ENCODE measurements at regions not wholly inside any gene's neighbourhood (a gene's known extent, or its start where the extent isn't known, plus 50 kb on each side); places are given as distances from the start of the nearest gene placed in this dataset.

DNA sequence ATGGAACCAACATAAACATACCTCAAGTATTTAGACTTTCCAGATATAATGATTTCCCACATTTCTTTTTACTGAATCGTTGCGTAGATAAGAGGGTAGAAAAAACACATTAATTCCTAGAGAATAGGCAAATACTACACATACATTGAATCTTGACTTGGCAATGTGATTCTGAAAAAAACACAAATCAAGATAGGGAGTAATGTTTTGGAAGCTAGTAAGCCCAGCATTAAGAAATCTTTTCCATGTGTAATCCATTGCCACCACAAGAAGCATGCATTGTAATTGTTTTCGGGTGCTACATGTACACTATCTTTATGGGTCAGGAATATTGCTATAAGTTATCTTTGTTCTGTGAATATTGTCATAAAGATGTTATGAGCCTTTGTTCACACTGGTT lies 269.8 kb upstream of the PDGFD start:
- no peak for DNase-seq (ENCODE audit: low read depth in 2 of 2)

DNA sequence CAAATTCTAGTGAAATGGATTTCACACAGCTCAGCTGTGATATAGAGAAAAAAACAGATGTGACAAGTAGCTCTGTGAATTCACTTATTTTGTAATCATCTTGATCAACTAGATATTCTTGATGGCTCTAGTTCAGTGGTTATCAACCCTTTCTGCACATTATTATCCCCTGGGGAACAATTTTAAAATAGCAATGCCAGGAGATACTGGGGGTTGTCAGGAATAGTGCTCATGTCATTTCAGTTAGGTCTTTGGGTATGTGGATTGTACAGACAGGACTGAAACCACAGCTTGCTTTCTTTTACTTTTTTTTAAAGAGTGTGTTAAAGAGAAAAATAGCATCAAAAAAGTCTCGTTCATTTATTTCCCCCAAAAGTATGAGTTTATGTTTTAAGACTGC lies 269.0 kb upstream of the PDGFD start:
- DNase-seq (ENCODE audit: low read depth in 2 of 2): no peak

DNA sequence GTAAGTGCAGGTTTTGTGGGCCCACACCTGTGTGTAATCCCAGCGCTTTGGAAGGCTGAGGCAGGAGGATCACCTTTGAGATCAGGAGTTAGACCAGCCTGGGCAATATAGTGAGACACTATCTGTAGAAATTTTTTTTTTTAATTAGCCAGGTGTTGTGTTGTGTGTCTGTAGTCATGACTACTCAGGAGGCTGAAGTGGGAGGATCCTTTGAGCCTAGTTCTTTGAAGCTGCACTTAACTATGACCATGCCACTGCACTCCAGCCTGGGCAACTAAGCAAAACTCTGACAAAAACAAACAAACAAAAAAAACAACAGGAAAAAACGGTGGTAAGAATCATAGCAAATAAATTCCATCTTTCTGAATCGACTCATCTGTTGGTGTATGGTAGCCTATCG lies 268.6 kb upstream of the PDGFD start:
- DNase-seq (ENCODE audit: low read depth in 2 of 2): no peak

DNA sequence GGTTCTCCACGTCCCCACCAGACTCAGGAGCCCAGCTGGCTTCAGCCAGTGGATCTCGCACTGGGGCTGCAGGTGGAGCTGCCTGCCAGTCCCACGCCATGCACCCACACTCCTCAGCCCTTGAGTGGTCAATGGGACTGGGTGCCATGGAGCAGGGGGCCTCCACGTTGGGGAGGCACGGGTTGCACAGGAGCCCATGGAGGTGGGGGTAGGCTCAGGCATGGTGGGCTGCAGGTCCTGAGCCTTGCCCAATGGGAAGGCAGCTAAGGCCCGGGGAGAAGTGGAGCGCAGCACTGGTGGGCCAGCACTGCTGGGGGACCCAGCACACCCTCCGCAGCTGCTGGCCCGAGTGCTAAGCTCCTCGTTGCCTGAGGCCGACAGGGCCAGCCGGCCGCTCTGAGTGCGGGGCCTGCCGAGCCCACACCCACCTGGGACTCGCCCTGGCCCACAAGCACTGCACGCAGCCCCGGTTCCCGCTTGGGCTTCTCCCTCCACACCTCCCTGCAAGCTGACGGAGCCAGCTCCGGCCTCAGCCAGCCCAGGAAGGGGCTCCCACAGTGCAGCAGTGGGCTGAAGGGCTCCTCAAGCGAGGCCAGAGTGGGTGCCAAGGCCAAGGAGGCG lies 258.5 kb upstream of the PDGFD start:
- DNase-seq (ENCODE audit: low read depth in 2 of 2): no peak

DNA sequence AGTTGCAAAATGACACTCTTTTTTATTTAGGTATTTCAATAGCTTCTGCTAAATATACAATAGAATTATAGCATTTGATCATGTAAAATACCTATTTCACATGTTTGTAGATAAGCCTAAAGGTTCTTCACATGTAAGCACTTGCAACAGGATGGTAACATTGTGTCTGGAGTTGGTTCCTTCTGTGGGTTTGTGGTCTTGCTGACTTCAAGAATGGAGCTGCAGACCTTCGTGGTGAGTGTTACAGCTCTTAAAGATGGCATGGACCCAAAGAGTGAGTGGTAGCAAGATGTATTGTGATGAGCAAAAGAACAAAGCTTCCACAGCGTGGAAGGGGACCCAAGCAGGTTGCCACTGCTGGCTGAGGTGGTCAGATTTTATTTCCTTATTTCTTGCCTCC lies 246.4 kb upstream of the PDGFD start:
- DNase-seq (ENCODE audit: low read depth in 2 of 2): no peak

DNA sequence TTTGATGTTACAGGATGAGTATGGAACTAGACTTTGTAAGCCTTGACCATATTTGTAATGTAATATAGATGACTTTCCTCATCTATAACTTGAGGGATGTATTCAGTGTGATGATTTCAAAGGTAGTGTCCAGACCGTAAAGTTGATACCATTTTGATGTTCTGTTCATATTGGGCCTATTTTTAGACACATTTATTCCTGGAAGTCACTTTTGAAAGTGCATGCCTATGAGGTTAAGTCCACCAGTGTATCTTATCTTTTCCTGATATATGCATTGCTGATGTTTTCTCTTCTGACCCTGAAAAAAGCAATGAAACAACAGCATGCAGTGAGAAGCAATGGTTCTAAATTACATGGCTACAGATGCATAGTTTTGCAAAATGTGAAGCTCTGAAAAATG lies 244.7 kb upstream of the PDGFD start:
- no peak for DNase-seq (ENCODE audit: low read depth in 2 of 2)

DNA sequence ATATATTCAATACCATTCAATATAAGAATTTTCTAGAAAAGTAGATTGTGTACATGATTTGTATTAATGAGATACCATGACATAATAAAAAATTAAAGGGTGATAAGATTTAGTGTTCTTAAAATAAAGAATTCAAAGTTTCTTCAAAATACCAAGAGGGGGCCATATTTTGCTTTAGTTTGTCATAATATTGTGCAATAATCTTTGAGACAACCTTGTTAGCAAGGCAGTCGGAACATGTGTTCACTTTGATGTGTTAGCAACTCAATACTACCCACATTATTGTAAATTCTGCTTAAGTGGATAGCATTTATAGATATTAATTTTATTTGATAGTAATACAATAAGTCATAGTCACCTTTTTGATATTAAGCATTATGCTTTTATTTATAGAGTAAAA lies 241.3 kb upstream of the PDGFD start:
- no peak for DNase-seq (ENCODE audit: low read depth in 2 of 2)

DNA sequence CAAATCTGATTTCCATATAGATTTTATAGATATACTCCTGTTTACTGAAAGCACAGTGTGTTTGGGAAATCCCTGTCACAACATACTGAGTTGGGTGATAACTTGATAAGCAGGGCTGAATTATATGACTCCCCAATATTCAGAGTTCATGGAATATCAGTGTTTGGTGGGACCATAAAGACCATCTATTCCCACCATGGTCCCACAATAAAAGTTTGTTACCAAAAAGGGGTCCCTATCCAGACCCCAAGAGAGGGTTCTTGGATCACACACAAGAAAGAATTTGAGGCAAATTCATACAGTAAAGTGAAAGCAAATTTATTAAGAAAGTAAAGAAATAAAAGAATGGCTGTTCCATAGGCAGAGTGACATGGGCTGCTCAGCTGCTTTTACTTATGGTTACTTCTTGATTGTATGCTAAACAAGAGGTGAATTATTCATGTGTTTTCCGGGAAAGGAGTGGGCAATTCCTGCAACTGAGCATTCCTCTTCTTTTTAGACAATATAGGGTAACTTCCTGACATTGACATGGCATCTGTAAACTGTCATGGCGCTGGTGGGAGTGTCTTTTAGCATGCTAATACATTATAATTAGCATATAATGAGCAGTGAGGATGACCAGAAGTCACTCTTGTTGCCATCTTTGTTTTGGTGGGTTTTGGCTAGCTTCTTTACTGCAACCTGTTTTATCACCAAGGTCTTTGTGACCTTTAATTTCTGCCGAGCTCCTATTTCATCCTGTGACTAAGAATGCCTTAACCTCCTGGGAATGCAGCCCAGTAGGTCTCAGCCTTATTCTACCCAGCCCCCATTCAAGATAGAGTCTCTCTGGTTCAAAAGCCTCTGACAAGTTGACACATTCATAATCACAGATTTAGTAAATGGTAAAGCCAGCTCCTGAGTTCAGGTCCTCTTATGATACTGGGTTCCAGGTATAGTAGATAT lies 240.6 kb upstream of the PDGFD start:
- no peak for DNase-seq (ENCODE audit: low read depth in 2 of 2)

DNA sequence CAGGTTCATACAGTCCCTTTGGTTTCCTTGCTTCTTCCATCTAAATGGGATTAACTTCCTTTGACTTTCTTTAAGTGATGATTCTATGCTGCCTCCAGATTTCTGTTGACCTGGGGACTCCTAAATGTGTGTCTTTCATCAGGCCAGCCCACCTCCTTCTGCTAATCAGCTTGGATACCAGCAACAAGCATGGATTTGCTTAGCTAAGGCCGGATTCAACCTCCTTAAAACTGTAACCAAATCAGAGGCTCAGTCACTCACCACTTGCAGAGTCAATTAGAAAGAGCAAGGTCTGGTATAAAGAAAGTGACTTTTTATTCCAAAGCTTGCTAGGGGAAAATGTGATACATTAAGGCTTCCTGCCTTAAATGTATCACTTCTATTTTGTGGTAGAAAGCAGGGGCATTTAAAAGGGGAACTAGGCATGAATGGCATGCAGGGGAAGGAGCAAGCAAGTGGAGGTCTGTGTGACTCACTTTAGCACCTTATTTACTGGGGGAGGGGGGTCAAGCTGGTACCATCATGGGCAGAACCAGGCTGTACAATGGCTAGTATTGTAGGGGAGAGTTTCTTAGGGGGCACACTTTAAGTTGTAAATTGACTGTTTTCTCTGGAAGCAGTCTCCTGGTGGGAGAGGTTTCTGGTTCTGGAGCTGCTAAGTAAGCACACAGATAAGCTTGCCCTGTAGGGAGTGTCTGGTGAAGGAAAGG lies 239.0 kb upstream of the PDGFD start:
- DNase-seq (ENCODE audit: low read depth in 2 of 2): no peak

DNA sequence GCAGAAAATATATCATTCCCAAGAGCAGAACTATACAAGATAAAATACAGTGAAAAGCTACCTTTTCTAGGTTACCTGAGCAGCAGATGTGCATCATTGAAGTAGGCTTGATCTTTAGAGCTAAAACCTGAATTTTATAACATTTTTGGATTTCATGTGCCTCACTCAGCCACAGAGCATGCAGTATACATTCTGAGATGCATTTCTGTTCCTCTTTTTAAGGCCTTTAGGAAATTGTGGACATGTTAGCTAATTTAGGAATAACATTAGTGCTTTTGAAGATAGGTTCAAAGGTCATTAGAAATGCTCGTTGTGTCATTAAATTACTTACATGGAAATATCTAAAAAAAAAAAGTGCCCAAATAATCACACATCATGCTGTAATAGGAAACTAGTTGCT lies 230.6 kb upstream of the PDGFD start:
- no peak for DNase-seq (ENCODE audit: low read depth in 2 of 2)

DNA sequence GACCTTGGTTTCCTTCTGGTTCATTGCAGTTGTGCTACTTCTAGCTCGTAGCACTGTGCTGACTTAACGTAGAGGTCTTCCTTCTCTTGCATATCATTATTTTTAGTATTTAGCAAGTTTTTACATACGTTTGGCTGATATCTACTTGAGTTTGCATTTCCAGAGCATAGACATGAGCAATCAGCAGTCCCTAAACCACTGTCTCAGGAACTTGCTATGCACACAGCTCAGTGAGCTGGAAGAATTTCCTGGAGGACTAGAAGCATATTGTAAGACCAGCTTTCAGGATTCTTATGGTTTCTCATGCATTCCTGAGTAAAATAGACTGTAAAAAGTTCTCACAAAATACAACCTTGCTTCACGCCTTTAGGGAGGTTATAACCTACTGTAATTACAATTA lies 226.7 kb upstream of the PDGFD start:
- no peak for DNase-seq (ENCODE audit: low read depth in 2 of 2)

DNA sequence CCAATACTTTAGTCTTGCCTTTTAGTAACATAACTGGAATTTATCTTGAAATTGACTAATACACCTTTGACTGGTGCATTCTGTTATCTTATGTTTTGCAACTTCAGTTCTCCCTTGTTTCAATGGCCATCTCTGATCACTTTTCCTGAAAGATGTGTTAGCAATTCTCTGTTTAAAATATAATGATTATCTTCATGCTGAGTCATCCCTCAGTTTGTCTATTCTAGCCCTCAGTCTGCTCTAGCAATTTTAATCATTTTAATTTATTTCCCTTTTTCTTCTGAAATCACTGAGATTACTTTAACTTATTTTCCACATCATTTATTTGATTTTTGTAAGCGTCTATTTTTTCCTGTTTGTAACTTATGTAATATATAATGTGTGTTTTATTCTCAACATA lies 221.9 kb upstream of the PDGFD start:
- no peak for DNase-seq (ENCODE audit: low read depth in 2 of 2)

DNA sequence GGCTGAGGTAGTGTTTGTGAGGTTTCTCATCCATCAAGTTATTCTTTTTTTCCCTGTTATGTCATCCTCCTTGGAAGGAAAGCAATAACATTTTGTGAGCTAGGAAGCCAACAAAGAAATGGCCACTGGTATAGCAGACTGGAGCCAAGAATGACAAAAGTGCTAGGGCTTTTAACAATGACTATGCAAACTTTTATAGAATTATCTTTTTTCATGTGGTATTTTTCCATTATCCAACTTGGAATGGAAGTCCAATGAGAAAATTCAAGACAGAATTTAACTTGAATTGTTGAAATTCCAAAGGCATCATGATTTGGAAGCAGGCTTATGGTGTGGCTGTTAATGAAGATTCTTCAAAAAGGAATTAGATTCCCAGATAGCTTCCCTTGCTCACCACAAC lies 216.4 kb upstream of the PDGFD start:
- no peak for DNase-seq (ENCODE audit: low read depth in 2 of 2)

DNA sequence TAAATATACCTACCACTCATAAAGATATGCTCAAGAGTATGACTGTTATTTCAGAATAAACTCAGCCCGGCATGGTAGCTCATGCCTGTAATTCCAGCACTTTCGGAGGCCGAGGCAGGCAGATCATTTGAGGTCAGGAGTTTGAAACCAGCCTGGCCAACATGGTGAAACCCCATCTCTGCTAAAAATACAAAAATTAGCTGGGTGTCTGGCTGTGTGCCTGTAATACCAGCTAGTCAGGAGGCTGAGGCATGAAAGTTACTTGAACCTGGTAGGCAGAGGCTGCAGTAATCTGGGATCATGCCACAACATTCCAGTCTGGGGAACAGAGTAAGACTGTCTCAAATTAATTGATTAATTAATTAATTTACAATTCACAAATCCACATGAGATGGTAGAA lies 208.2 kb upstream of the PDGFD start:
- no peak for DNase-seq (ENCODE audit: low read depth in 2 of 2)

DNA sequence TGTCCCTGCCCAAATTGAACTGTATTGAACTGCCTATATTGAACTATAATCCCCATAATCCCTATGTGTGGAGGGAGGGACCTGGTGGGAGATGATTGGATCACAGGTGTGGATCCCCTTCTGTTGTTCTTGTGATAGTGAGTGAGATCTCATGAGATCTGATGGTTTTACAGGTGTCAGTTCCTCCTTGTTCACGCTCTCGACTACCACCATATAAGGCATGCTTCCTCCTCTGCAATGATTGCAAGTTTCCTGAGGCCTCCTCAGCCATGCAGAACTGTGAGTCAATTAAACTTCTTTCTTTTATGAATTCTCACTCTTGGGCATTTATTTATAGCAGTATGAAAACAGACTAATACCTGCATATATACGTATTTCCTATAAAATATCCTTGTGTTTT lies 206.5 kb upstream of the PDGFD start:
- DNase-seq (ENCODE audit: low read depth in 2 of 2): no peak

DNA sequence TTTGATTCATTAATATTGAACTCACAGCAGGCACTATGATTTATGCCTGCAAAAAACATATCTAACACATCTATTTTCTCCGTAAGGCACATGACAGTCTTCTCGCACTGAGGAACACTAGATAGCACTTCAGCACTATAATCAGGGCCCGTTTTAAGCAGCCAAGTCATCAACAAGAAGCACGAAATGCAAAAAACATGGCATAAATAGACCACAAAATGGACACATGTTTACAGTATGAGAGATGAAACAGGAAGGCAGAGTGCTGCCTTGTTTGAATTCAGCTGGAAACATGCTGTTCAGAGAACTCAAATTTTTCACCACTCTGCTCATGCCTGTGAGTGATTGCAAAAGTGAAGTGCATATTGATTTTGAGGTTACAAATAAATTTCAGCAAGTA lies 205.8 kb upstream of the PDGFD start:
- DNase-seq (ENCODE audit: low read depth in 2 of 2): no peak

DNA sequence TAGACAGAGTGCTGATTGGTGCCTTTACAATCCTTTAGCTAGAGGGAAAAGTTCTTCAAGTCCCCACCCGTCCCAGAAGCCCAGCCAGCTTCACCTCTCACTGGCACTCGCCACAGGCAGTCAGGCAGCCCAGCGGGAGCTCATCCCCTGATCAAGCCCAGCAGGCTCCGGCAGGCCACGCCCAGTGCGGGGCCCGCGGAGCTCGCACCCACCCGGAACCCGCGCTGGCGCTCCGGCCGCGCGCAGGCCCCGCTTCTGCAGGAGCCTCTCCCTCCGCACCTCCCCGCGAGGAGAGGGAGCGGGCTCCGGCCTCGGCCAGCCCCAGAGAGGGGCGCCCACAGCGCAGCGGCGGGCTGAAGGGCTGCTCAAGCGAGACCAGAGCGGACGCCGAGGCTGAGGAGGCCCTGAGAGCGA lies 202.4 kb upstream of the PDGFD start:
- no peak for DNase-seq (ENCODE audit: low read depth in 2 of 2)

DNA sequence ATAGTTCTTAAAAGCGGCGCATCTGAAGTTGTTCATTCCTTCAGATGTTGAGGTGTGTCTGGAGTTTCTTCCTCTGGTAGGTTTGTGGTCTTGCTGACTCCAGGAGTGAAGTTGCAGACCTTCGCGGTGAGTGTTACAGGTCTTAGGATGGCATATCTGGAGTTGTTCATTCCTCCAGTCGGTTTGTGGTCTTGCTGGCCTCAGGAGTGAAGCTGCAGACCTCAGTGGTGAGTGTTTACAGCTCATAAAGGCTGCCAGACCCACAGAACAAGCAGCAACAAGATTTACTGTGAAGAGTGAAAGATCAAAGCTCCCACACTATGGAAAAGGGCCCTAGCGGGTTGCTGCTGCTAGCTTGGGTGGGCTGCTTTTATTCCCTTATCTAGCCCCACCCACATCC lies 201.7 kb upstream of the PDGFD start:
- no peak for DNase-seq (ENCODE audit: low read depth in 2 of 2)

DNA sequence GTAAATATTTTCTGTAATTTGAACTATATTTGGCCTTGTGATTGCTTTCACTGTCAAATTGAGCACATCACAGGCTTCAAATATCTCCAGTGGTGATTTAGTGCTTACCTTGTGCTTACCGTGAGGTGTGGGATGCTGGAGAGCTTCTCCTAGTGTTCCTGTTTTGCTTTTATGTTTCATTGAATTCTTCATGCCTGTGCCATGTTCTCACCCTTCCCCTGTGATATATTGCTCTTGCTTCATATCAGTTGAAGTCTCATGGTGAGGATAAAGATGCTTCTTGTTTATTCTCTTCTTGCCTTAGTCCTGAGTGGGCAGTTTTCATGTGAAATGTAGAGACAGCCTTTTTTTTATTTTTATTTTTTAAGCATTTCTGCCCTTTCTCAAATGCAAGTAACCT lies 198.0 kb upstream of the PDGFD start:
- no peak for DNase-seq (ENCODE audit: low read depth in 2 of 2)

DNA sequence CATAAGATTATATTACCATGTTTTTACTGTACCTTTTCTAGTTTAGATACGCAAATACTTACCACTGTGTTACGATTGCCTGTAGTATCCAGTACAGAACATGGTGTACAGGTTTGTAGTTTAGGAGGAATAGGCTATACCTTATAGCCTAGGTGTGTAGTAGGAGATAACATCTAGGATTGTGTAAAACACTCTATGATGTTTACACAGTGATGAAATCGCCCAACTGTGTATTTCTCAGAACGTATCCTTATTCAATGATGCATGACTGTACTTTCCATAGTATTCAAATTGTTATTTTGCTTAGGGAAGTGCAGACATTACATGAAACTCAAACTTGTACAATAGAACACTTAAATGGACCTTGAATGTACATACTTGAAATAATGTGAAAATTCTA lies 188.1 kb upstream of the PDGFD start:
- no peak for DNase-seq (ENCODE audit: low read depth in 2 of 2)

DNA sequence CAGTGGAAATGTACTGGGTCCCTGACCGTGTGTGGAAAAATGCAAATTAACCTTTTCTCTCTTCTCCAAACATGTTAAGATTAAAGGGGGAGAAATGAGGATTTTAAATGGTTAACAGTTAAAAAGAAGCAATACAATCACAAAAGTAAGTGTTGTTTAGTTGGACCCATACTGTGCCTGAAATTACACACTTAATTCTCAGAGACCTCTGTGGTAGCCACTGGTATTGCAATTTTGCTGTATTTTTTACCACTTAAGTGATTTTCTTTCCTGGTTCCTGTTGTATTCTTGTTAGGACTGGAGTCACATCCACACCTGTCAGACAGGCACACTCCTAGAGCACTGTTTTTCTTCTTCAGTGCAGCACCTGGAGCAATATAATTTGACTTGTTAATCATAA lies 179.6 kb upstream of the PDGFD start:
- no peak for DNase-seq (ENCODE audit: low read depth in 2 of 2)

DNA sequence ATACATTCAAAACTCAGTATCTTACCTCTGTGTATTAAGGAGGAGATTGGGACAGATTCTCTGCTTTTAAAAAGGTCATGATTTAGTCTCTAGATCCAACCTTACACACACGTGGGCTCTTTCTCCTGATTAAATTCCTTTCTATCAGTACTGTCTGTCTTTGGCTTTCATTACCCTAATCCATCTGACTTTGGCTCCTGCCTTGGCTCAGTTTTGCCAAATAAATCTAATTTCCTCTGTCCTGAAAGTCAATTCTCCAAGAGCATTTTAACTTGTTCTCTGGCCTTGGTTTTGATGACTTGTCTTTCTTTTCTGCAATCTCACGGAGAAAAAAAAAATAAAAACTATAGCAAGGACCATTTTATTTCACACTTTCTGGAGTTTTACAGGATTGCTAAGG lies 176.6 kb upstream of the PDGFD start:
- no peak for DNase-seq (ENCODE audit: low read depth in 2 of 2)

DNA sequence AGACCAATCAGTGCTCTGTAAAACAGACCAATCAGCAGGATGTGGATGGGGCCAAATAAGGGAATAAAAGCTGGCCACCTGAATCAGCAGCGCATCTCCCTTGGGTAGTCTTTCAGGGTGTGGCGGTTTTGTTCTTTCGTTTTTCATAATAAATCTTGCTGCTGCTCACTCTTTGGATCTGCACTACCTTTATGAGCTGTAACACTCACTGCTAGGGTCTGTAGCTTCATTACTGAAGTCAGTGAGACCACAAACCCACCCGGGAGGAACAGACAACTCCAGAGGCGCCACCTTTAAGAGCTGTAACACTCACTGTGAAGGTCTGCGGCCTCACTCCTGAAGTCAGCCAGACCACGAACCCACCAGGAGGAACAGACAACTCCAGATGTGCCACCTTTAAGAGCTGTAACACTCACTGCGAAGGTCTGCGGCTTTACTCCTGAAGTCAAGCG lies 175.5 kb upstream of the PDGFD start:
- no peak for DNase-seq (ENCODE audit: low read depth in 2 of 2)
